Prostate gland (tissue), 2 donors: ENCODE measurements at regions not wholly inside any gene's neighbourhood (a gene's known extent, or its start where the extent isn't known, plus 50 kb on each side); places are given as distances from the start of the nearest gene placed in this dataset.

ENCODE experiments used
- POLR2A ChIP-seq: fragments of 450-650 bp; IDR thresholded peaks from one replicate; pipeline ENCODE4 v1.6.1; 2016; ENCODE audit warnings: antibody characterized with exemption, mild to moderate bottlenecking
- POLR2AphosphoS5 ChIP-seq: sonication (generic); formaldehyde crosslinking; IDR thresholded peaks from one replicate; pipeline ENCODE4 v1.6.1; 2017; ENCODE audit warnings: antibody characterized with exemption
- TF ChIP-seq, protein P1 (sequence below), 4 experiments: fragments of 200-600 bp in 2 of 4; fragments of 450-650 bp in 2 of 4; sonication (generic) in 2 of 4; IDR thresholded peaks; 1 replicate in 3 of 4; 2 replicates in 1 of 4; pipeline ENCODE4 v1.5.1; 2016 to 2019; ENCODE audit warnings: antibody characterized with exemption in 4 of 4, mild to moderate bottlenecking in 2 of 4, moderate library complexity in 2 of 4

DNA sequence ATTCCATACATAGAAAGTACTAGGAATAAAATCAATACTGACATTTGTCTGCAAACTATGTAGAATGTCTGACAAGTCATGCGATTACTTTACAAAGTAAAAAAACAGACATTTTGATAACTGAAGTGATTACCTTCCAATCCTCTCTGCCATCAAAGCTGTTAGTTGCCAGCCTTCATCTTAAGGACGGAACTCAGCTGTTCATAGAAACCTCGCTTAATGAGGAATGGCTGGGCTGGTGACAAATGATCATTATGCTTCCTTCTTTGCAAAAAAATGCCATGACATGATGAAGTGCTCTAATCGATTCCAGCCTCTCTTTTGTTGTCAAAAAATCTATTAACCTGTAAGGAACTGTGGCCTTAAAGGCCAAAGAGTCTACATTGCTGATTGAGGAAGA lies 1214.9 kb upstream of the IGFBP7 start:
- no peak for TF ChIP-seq POLR2A
- TF ChIP-seq, protein P1, sequence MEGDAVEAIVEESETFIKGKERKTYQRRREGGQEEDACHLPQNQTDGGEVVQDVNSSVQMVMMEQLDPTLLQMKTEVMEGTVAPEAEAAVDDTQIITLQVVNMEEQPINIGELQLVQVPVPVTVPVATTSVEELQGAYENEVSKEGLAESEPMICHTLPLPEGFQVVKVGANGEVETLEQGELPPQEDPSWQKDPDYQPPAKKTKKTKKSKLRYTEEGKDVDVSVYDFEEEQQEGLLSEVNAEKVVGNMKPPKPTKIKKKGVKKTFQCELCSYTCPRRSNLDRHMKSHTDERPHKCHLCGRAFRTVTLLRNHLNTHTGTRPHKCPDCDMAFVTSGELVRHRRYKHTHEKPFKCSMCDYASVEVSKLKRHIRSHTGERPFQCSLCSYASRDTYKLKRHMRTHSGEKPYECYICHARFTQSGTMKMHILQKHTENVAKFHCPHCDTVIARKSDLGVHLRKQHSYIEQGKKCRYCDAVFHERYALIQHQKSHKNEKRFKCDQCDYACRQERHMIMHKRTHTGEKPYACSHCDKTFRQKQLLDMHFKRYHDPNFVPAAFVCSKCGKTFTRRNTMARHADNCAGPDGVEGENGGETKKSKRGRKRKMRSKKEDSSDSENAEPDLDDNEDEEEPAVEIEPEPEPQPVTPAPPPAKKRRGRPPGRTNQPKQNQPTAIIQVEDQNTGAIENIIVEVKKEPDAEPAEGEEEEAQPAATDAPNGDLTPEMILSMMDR (IDR thresholded peaks at IDR 0.05): no peak
- no peak for TF ChIP-seq POLR2AphosphoS5
